ENCODE measurements at regions not wholly inside any gene's neighbourhood (a gene's known extent, or its start where the extent isn't known, plus 50 kb on each side); places are given as distances from the start of the nearest gene placed in this dataset.

- no peak overlapping the region for H3K27ac ChIP-seq (ENCODE audit: insufficient read depth, low read depth, low read length)
- FAIRE-seq: no peak
- CTCF ChIA-PET: interaction anchor here (0.6 to 1.1 kb wide), 2 partner anchors 150 to 219 kb away, joined by 3 read pairs; no protein-coding TSS in a partner anchor
Observed at GRCh38 chr2:57432528-57432927, 614.1 kb upstream of the VRK2 start.

GRCh38 chr2:57434441-57434840 lies 612.2 kb upstream of the VRK2 start:
- Histone ChIP-seq H3K9me1 (replicated peaks; ENCODE audit: control insufficient read depth, extremely low read depth, insufficient read depth, low read length) (no peaks in the 10 kb centered on the region), H2AFZ (ENCODE audit: low read depth, low read length) (no peak overlapping the region), H3K4me2 (ENCODE audit: insufficient read depth, low read length) (no peak overlapping the region), H4K20me1 (replicated peaks; ENCODE audit: control insufficient read depth, extremely low read depth, insufficient read depth, low read length) (no peaks in the 10 kb centered on the region), H3K27ac (ENCODE audit: insufficient read depth, low read depth, low read length) (no peak overlapping the region), H3K79me2 (ENCODE audit: control insufficient read depth, insufficient read depth, low read length) (no peaks in the 10 kb centered on the region), H3K4me1 (ENCODE audit: control insufficient read depth, extremely low read depth, insufficient read depth, low read length) (no peaks in the 10 kb centered on the region), H3K4me3 (replicated peaks in 1 of 3; ENCODE audit: insufficient read depth in 1 of 3, low read depth in 1 of 3, low read length in 3 of 3) (no peak overlapping the region), H3K27me3 (ENCODE audit: control insufficient read depth in 2 of 2, insufficient read depth in 2 of 2, low read length in 2 of 2) (no peaks in the 10 kb centered on the region), H3K36me3 (ENCODE audit: control insufficient read depth in 2 of 2, extremely low read depth in 1 of 2, insufficient read depth in 2 of 2, low read length in 2 of 2) (no peaks in the 10 kb centered on the region), H3K9me3 (replicated peaks; ENCODE audit: control insufficient read depth, insufficient read depth, low read length) (no peaks in the 10 kb centered on the region), H3K9ac (replicated peaks; ENCODE audit: extremely low read depth, insufficient read depth, low read length) (no peak overlapping the region)
- POLR2A ChIA-PET: no interaction called here
- no peak for TF ChIP-seq MAX (IDR thresholded peaks at IDR 0.05; ENCODE audit: insufficient read depth, insufficient read length)
- no peak for TF ChIP-seq GATA2 (IDR thresholded peaks at IDR 0.05; ENCODE audit: insufficient read depth, insufficient read length, low read depth, low read length)
- TF ChIP-seq CTCF (IDR thresholded peaks at IDR 0.05; ENCODE audit: extremely low read depth in 1 of 2, insufficient read depth in 1 of 2, low read depth in 1 of 2, low read length in 2 of 2): no peak
- TF ChIP-seq JUN (IDR thresholded peaks at IDR 0.05; ENCODE audit: borderline replicate concordance, insufficient read depth, insufficient read length, low read depth): no peak
- TF ChIP-seq FOS (IDR thresholded peaks at IDR 0.05; ENCODE audit: borderline replicate concordance, insufficient read depth, low read length): no peak
- no peak for TF ChIP-seq EZH2 (IDR thresholded peaks at IDR 0.05; ENCODE audit: borderline replicate concordance, low read depth, low read length, severe bottlenecking)
- no peak for TF ChIP-seq POLR2A (IDR thresholded peaks at IDR 0.05; ENCODE audit: low read depth, low read length)
- no peak for TF ChIP-seq MYC (IDR thresholded peaks at IDR 0.05; ENCODE audit: low read depth, low read length)
- TF ChIP-seq POLR2AphosphoS5 (IDR thresholded peaks at IDR 0.05; ENCODE audit: insufficient read depth, low read depth, low read length): no peak
- FAIRE-seq (no peak), DNase-seq (ENCODE audit: low read depth, low spot score) (no peak)
- intact Hi-C loops (cut with micrococcal nuclease): no loop called here
- BruUV-seq (replicated peaks): no TSS peak
- dilution Hi-C loops (cut with MboI; ENCODE audit: extremely low pct_ligation_motif_present, low sequenced_read_pairs): no loop called here
- CTCF ChIA-PET: no interaction called here

More at GRCh38 chr2:57432528-57432927, 614.1 kb upstream of the VRK2 start:
- no peak for DNase-seq (ENCODE audit: low read depth, low spot score)
- no peak overlapping the region for H3K9ac ChIP-seq (replicated peaks; ENCODE audit: extremely low read depth, insufficient read depth, low read length)
- H3K4me2 ChIP-seq (ENCODE audit: insufficient read depth, low read length): no peak overlapping the region
- H3K36me3 ChIP-seq (ENCODE audit: control insufficient read depth in 2 of 2, extremely low read depth in 1 of 2, insufficient read depth in 2 of 2, low read length in 2 of 2): no peaks in the 10 kb centered on the region
- no peaks in the 10 kb centered on the region for H3K27me3 ChIP-seq (ENCODE audit: control insufficient read depth in 2 of 2, insufficient read depth in 2 of 2, low read length in 2 of 2)
- no peaks in the 10 kb centered on the region for H3K9me3 ChIP-seq (replicated peaks; ENCODE audit: control insufficient read depth, insufficient read depth, low read length)
- H3K79me2 ChIP-seq (ENCODE audit: control insufficient read depth, insufficient read depth, low read length): no peaks in the 10 kb centered on the region
- POLR2A ChIA-PET: no interaction called here
- no peak overlapping the region for H3K4me3 ChIP-seq (replicated peaks in 1 of 3; ENCODE audit: insufficient read depth in 1 of 3, low read depth in 1 of 3, low read length in 3 of 3)
- BruUV-seq (replicated peaks): no TSS peak
- H3K9me1 ChIP-seq (replicated peaks; ENCODE audit: control insufficient read depth, extremely low read depth, insufficient read depth, low read length): no peaks in the 10 kb centered on the region
- no peaks in the 10 kb centered on the region for H4K20me1 ChIP-seq (replicated peaks; ENCODE audit: control insufficient read depth, extremely low read depth, insufficient read depth, low read length)
- H3K4me1 ChIP-seq (ENCODE audit: control insufficient read depth, extremely low read depth, insufficient read depth, low read length): no peaks in the 10 kb centered on the region
- intact Hi-C loops (cut with micrococcal nuclease): no loop called here
- TF ChIP-seq POLR2AphosphoS5 (IDR thresholded peaks at IDR 0.05; ENCODE audit: insufficient read depth, low read depth, low read length) (no peak), GATA2 (IDR thresholded peaks at IDR 0.05; ENCODE audit: insufficient read depth, insufficient read length, low read depth, low read length) (no peak), POLR2A (IDR thresholded peaks at IDR 0.05; ENCODE audit: low read depth, low read length) (no peak), EZH2 (IDR thresholded peaks at IDR 0.05; ENCODE audit: borderline replicate concordance, low read depth, low read length, severe bottlenecking) (no peak), MAX (IDR thresholded peaks at IDR 0.05; ENCODE audit: insufficient read depth, insufficient read length) (no peak)
- no peak overlapping the region for H2AFZ ChIP-seq (ENCODE audit: low read depth, low read length)
- dilution Hi-C loops (cut with MboI; ENCODE audit: extremely low pct_ligation_motif_present, low sequenced_read_pairs): no loop called here

Data from endothelial cell of umbilical vein (primary cell).